ENCODE measurements at regions not wholly inside any gene's neighbourhood (a gene's known extent, or its start where the extent isn't known, plus 50 kb on each side); places are given as distances from the start of the nearest gene placed in this dataset.

- no peaks in the 10 kb centered on the region for H3K36me3 ChIP-seq (ENCODE audit: control insufficient read depth, insufficient read depth, low read length)
- no peak for TF ChIP-seq CTCF (IDR thresholded peaks at IDR 0.05)
- no peak overlapping the region for H3K27ac ChIP-seq (ENCODE audit: low read length)
- no peak overlapping the region for H3K4me3 ChIP-seq (ENCODE audit: low read length)
- H3K9me3 ChIP-seq (ENCODE audit: control insufficient read depth, insufficient read depth, low read length): no peaks in the 10 kb centered on the region
- no peaks in the 10 kb centered on the region for H3K4me1 ChIP-seq (ENCODE audit: control insufficient read depth, insufficient read depth, low read length)
- H3K9me3 Mint-ChIP-seq: peaks cover 6 to 8% of the 10 kb centered on the region in 2 donors
- no peaks in the 10 kb centered on the region for H3K4me1 Mint-ChIP-seq
- H3K27me3 Mint-ChIP-seq (ENCODE audit: low read depth in 2 of 2): no peaks in the 10 kb centered on the region
- H3K27ac Mint-ChIP-seq: no peak overlapping the region
- H3K4me3 Mint-ChIP-seq: no peak overlapping the region
- H3K36me3 Mint-ChIP-seq: no peaks in the 10 kb centered on the region
- 81% methylated on average over 1 of the region's 1 CpG for WGBS (ENCODE audit: insufficient coverage)
- no peak for DNase-seq
- intact Hi-C loops (cut with micrococcal nuclease): no loop called here
- H3K27me3 ChIP-seq (ENCODE audit: control insufficient read depth, insufficient read depth, low read length): no peaks in the 10 kb centered on the region
- ATAC-seq: no peak
Measured at GRCh38 chr7:46616636-46617035, 695.6 kb upstream of the IGFBP3 start.

- no peaks in the 10 kb centered on the region for H3K36me3 ChIP-seq (ENCODE audit: control insufficient read depth, insufficient read depth, low read length)
- ATAC-seq: no peak
- H3K36me3 Mint-ChIP-seq: no peaks in the 10 kb centered on the region
- intact Hi-C loops (cut with micrococcal nuclease): no loop called here
- no peaks in the 10 kb centered on the region for H3K4me1 ChIP-seq (ENCODE audit: control insufficient read depth, insufficient read depth, low read length)
- peaks cover 7 to 8% of the 10 kb centered on the region in 2 donors for H3K9me3 Mint-ChIP-seq
- 50% methylated on average over 1 of the region's 1 CpG for WGBS (ENCODE audit: insufficient coverage)
- H3K4me1 Mint-ChIP-seq: no peaks in the 10 kb centered on the region
- H3K4me3 ChIP-seq (ENCODE audit: low read length): no peak overlapping the region
- no peak overlapping the region for H3K27ac ChIP-seq (ENCODE audit: low read length)
- H3K4me3 Mint-ChIP-seq: no peak overlapping the region
- no peak overlapping the region for H3K27ac Mint-ChIP-seq
- no peak for DNase-seq
- no peaks in the 10 kb centered on the region for H3K27me3 Mint-ChIP-seq (ENCODE audit: low read depth in 2 of 2)
- TF ChIP-seq CTCF (IDR thresholded peaks at IDR 0.05): no peak
- H3K27me3 ChIP-seq (ENCODE audit: control insufficient read depth, insufficient read depth, low read length): no peaks in the 10 kb centered on the region
- H3K9me3 ChIP-seq (ENCODE audit: control insufficient read depth, insufficient read depth, low read length): no peaks in the 10 kb centered on the region
Measured at GRCh38 chr7:46613551-46613950, 692.5 kb upstream of the IGFBP3 start.

- no peaks in the 10 kb centered on the region for H3K27me3 ChIP-seq (ENCODE audit: control insufficient read depth, insufficient read depth, low read length)
- TF ChIP-seq CTCF (IDR thresholded peaks at IDR 0.05): no peak
- H3K9me3 ChIP-seq (ENCODE audit: control insufficient read depth, insufficient read depth, low read length): no peaks in the 10 kb centered on the region
- Mint-ChIP-seq H3K4me3 (no peak overlapping the region), H3K27ac (no peak overlapping the region), H3K36me3 (no peaks in the 10 kb centered on the region), H3K4me1 (no peaks in the 10 kb centered on the region), H3K9me3 (peaks cover 8 to 11% of the 10 kb centered on the region in 2 donors), H3K27me3 (ENCODE audit: low read depth in 2 of 2) (no peaks in the 10 kb centered on the region)
- H3K4me1 ChIP-seq (ENCODE audit: control insufficient read depth, insufficient read depth, low read length): no peaks in the 10 kb centered on the region
- H3K36me3 ChIP-seq (ENCODE audit: control insufficient read depth, insufficient read depth, low read length): no peaks in the 10 kb centered on the region
- ATAC-seq (no peak), DNase-seq (no peak)
- WGBS (ENCODE audit: insufficient coverage): 90% methylated on average over 3 of the region's 5 CpGs
- no peak overlapping the region for H3K27ac ChIP-seq (ENCODE audit: low read length)
- intact Hi-C loops (cut with micrococcal nuclease): no loop called here
- no peak overlapping the region for H3K4me3 ChIP-seq (ENCODE audit: low read length)
Measured at GRCh38 chr7:46613116-46613515, 692.0 kb upstream of the IGFBP3 start.

GRCh38 chr7:46611508-46611907 is 690.4 kb upstream of the IGFBP3 start:
- H3K4me3 Mint-ChIP-seq: no peak overlapping the region
- TF ChIP-seq CTCF (IDR thresholded peaks at IDR 0.05): no peak
- H3K4me1 Mint-ChIP-seq: no peaks in the 10 kb centered on the region
- Histone ChIP-seq H3K4me3 (ENCODE audit: low read length) (no peak overlapping the region), H3K27me3 (ENCODE audit: control insufficient read depth, insufficient read depth, low read length) (no peaks in the 10 kb centered on the region), H3K36me3 (ENCODE audit: control insufficient read depth, insufficient read depth, low read length) (no peaks in the 10 kb centered on the region), H3K27ac (ENCODE audit: low read length) (no peak overlapping the region), H3K4me1 (ENCODE audit: control insufficient read depth, insufficient read depth, low read length) (no peaks in the 10 kb centered on the region), H3K9me3 (ENCODE audit: control insufficient read depth, insufficient read depth, low read length) (no peaks in the 10 kb centered on the region)
- no peaks in the 10 kb centered on the region for H3K36me3 Mint-ChIP-seq
- H3K9me3 Mint-ChIP-seq: peaks cover 9 to 11% of the 10 kb centered on the region in 2 donors
- no peaks in the 10 kb centered on the region for H3K27me3 Mint-ChIP-seq (ENCODE audit: low read depth in 2 of 2)
- WGBS (ENCODE audit: insufficient coverage): 100% methylated on average over 1 of the region's 2 CpGs
- DNase-seq (no peak), ATAC-seq (no peak)
- intact Hi-C loops (cut with micrococcal nuclease): no loop called here
- no peak overlapping the region for H3K27ac Mint-ChIP-seq

Data from natural killer cell (primary cell).